MM.1S (cell line): ENCODE measurements at regions not wholly inside any gene's neighbourhood (a gene's known extent, or its start where the extent isn't known, plus 50 kb on each side); places are given as distances from the start of the nearest gene placed in this dataset.

Experiments used
- DNase-seq: peaks from one replicate; pipeline ENCODE4 v3.0.0-alpha.2; 2015
- H2AFZ ChIP-seq: fragments of 300-600 bp; sonication (generic); 2 replicates; pipeline ENCODE4 v1.6.0; 2016; ENCODE audit warnings: antibody characterized with exemption, low read length
- H3F3A ChIP-seq: fragments of 300-600 bp; sonication (generic); 2 replicates; pipeline ENCODE4 v1.6.1; 2016; ENCODE audit warnings: mild to moderate bottlenecking, antibody characterized with exemption, low read length, moderate library complexity, mixed read lengths; ENCODE audit not compliant: insufficient read depth
- H3K27ac ChIP-seq: fragments of 300-600 bp; sonication (generic); 2 replicates; pipeline ENCODE4 v1.5.1; 2016; ENCODE audit warnings: mild to moderate bottlenecking, low read length
- H3K27me3 ChIP-seq: fragments of 300-600 bp; sonication (generic); replicated peaks from 2 replicates; pipeline ENCODE4 v1.6.0; 2016; ENCODE audit warnings: low read length; ENCODE audit not compliant: insufficient read depth
- H3K36me3 ChIP-seq: fragments of 300-600 bp; sonication (generic); replicated peaks from 2 replicates; pipeline ENCODE4 v1.6.1; 2016; ENCODE audit warnings: mild to moderate bottlenecking, low read length, mixed read lengths; ENCODE audit not compliant: insufficient read depth
- H3K4me1 ChIP-seq: fragments of 300-600 bp; sonication (generic); 2 replicates; pipeline ENCODE4 v1.6.1; 2016; ENCODE audit warnings: low read length, mixed read lengths
- H3K4me2 ChIP-seq: fragments of 300-600 bp; sonication (generic); 2 replicates; pipeline ENCODE4 v1.6.0; 2016; ENCODE audit warnings: low read depth, low read length
- H3K4me3 ChIP-seq: fragments of 300-600 bp; sonication (generic); 2 replicates; pipeline ENCODE4 v1.5.1; 2016; ENCODE audit warnings: low read length, mixed read lengths
- H3K79me2 ChIP-seq: fragments of 300-600 bp; sonication (generic); 2 replicates; pipeline ENCODE4 v1.6.1; 2016; ENCODE audit warnings: mixed run types, low read length, mixed read lengths
- H3K9ac ChIP-seq: fragments of 300-600 bp; sonication (generic); 2 replicates; pipeline ENCODE4 v1.6.1; 2016; ENCODE audit warnings: low read length, mixed read lengths
- H3K9me2 ChIP-seq: fragments of 300-600 bp; sonication (generic); replicated peaks from 2 replicates; pipeline ENCODE4 v1.6.1; 2016; ENCODE audit warnings: mild to moderate bottlenecking, low read length, mixed read lengths; ENCODE audit not compliant: insufficient read depth
- H3K9me3 ChIP-seq: fragments of 300-600 bp; sonication (generic); replicated peaks from 2 replicates; pipeline ENCODE4 v1.6.1; 2016; ENCODE audit warnings: mild to moderate bottlenecking, low read length, mixed read lengths; ENCODE audit not compliant: insufficient read depth
- H4K20me1 ChIP-seq: fragments of 300-600 bp; sonication (generic); 2 replicates; pipeline ENCODE4 v1.6.1; 2016; ENCODE audit warnings: mild to moderate bottlenecking, low read length, moderate library complexity, mixed read lengths; ENCODE audit not compliant: insufficient read depth
- EZH2 ChIP-seq: fragments of 300-600 bp; sonication (generic); optimal IDR thresholded peaks from 2 replicates; pipeline ENCODE3; 2017; ENCODE audit warnings: low read depth, mild to moderate bottlenecking, antibody characterized with exemption, low read length, mixed read lengths
- EZH2phosphoT487 ChIP-seq: fragments of 300-600 bp; sonication (generic); IDR thresholded peaks from 2 replicates; pipeline ENCODE4 v1.6.1; 2018; ENCODE audit warnings: antibody characterized with exemption, low read length
- TF ChIP-seq, protein P1 (sequence below): fragments of 300-600 bp; sonication (generic); IDR thresholded peaks from 2 replicates; pipeline ENCODE4 v1.5.1; 2016; ENCODE audit warnings: antibody characterized with exemption, low read length, mixed read lengths

DNA sequence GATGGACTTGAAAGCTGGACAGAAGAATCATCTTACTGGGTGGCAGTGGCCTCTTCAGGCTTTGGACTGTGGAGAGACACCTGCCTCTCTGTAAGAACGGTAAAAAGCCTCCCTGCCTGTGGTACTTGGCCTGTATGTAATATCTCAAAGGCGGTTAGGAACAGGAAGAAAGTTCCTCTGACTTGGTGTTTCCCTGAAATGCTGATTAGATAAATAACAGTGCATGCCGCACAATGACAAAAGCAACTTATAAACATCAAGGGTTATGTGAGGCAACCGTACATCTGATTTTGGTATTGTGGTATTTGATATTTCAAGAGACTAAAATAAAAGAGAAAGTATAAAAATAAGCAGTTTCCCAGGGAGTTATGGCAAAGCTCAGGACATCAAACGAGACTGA lies 92.4 kb upstream of the SORBS2 start:
- Histone ChIP-seq H3K4me2 (no peak overlapping the region), H3F3A (peaks cover 3% of the 10 kb centered on the region; the same call in 1 of the 2 replicates), H3K9me3 (no peaks in the 10 kb centered on the region), H4K20me1 (no peaks in the 10 kb centered on the region), H2AFZ (no peak overlapping the region), H3K27ac (no peak overlapping the region), H3K4me3 (no peak overlapping the region), H3K9me2 (no peaks in the 10 kb centered on the region), H3K4me1 (peaks cover 12% of the 10 kb centered on the region), H3K9ac (no peak overlapping the region), H3K27me3 (no peaks in the 10 kb centered on the region), H3K36me3 (no peaks in the 10 kb centered on the region), H3K79me2 (no peaks in the 10 kb centered on the region)
- no peak for DNase-seq
- TF ChIP-seq, protein P1, sequence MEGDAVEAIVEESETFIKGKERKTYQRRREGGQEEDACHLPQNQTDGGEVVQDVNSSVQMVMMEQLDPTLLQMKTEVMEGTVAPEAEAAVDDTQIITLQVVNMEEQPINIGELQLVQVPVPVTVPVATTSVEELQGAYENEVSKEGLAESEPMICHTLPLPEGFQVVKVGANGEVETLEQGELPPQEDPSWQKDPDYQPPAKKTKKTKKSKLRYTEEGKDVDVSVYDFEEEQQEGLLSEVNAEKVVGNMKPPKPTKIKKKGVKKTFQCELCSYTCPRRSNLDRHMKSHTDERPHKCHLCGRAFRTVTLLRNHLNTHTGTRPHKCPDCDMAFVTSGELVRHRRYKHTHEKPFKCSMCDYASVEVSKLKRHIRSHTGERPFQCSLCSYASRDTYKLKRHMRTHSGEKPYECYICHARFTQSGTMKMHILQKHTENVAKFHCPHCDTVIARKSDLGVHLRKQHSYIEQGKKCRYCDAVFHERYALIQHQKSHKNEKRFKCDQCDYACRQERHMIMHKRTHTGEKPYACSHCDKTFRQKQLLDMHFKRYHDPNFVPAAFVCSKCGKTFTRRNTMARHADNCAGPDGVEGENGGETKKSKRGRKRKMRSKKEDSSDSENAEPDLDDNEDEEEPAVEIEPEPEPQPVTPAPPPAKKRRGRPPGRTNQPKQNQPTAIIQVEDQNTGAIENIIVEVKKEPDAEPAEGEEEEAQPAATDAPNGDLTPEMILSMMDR = no peak
- no peak for TF ChIP-seq EZH2
- no peak for TF ChIP-seq EZH2phosphoT487

DNA sequence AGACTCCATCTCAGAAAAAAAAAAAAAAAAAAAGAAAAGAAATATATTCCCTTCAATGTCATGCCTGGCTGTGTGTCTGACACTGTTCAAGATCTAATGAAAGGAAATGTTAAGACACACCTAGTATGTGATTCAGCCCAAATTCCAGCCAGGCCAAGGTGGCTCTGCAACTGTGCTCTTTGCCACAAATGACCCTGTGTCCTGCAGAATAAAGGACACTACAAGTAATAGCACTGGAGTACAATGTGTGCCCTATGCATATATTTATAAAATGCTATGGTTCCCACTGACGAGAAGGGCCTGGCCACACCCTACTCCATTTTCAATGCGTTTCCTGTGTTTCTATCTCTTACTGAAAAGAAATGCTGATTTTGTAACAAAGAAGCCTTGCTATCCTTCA lies 98.0 kb upstream of the SORBS2 start:
- Histone ChIP-seq H3K9me2 (no peaks in the 10 kb centered on the region), H3K27ac (no peak overlapping the region), H4K20me1 (no peaks in the 10 kb centered on the region), H3K36me3 (no peaks in the 10 kb centered on the region), H3K9ac (no peak overlapping the region), H3K4me2 (no peak overlapping the region), H2AFZ (no peak overlapping the region), H3K4me3 (no peak overlapping the region), H3F3A (no peaks in the 10 kb centered on the region), H3K27me3 (no peaks in the 10 kb centered on the region), H3K4me1 (no peaks in the 10 kb centered on the region), H3K79me2 (no peaks in the 10 kb centered on the region), H3K9me3 (no peaks in the 10 kb centered on the region)
- no peak for DNase-seq
- TF ChIP-seq, protein P1 = no peak

DNA sequence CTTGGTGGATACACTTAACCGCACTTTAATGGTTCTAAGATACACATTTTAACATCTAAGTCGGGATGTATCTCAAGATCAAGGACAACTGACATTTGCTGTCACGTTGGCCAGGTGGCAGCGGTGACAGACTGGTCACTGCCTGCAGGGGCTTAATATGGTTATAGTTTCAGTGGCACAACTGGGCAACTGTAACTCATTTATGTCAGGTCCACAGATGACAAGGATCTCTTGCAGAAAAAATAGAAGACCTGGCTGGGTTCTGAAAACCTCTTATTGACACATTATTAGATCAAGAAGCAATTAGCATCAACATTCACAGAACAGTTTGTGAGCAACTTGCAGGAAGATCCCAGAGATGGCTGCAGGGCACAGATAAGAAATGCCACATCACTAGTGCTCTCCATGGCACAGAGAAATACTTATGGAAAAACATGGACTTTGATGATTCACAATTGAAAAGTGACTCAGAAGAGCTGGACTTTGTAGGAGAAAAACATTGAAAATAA lies 99.6 kb upstream of the SORBS2 start:
- DNase-seq = no peak
- no peaks in the 10 kb centered on the region for H4K20me1 ChIP-seq

More for the DNA sequence above, 99.6 kb upstream of the SORBS2 start:
- Histone ChIP-seq H2AFZ (no peak overlapping the region), H3K9me3 (no peaks in the 10 kb centered on the region), H3K36me3 (no peaks in the 10 kb centered on the region), H3K9me2 (no peaks in the 10 kb centered on the region), H3K4me1 (no peaks in the 10 kb centered on the region), H3K79me2 (no peaks in the 10 kb centered on the region), H3K27me3 (no peaks in the 10 kb centered on the region), H3K4me3 (no peak overlapping the region), H3K4me2 (no peak overlapping the region), H3K27ac (no peak overlapping the region), H3K9ac (no peak overlapping the region), H3F3A (no peaks in the 10 kb centered on the region)
- TF ChIP-seq EZH2phosphoT487 (no peak), EZH2 (no peak)
- TF ChIP-seq, protein P1 = no peak
